HG03520 (cell line): ENCODE measurements at regions not wholly inside any gene's neighbourhood (a gene's known extent, or its start where the extent isn't known, plus 50 kb on each side); places are given as distances from the start of the nearest gene placed in this dataset.
"Not testable (repeated sequence)": the region's sequence is repeated elsewhere in the genome, so short reads cannot be mapped to it uniquely, and the experiment has no call there.

ENCODE experiments used
- ATAC-seq: cut with Tn5 transposase; IDR thresholded peaks from one replicate; pipeline ENCODE4 v1.9.1; 2021; ENCODE audit warnings: mild to moderate bottlenecking, moderate library complexity; ENCODE audit not compliant: unreplicated experiment

GRCh38 chr12:131468206-131468605, 242.7 kb upstream of the SFSWAP start:
- no peak for ATAC-seq

DNA sequence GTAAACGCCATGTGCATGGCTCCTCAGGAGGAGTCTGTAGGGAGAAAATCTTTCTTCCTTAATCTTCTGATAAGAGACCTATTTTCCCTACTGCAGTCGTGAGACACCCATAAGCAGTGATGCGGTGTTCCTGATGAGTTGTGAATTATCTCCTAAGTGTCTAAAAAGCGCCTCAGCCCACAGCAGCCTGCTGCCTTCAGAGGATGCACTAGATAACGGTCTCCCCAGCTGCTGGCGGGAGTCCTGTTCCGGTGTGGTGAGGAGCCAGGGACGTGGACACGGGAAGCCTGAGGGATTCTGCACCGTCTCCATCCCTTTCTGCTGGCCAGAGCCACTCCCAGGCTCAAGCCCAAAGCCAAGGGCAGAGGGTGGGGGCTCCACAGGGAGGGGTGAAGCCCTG, 240.9 kb upstream of the SFSWAP start:
- not testable (repeated sequence) for ATAC-seq

DNA sequence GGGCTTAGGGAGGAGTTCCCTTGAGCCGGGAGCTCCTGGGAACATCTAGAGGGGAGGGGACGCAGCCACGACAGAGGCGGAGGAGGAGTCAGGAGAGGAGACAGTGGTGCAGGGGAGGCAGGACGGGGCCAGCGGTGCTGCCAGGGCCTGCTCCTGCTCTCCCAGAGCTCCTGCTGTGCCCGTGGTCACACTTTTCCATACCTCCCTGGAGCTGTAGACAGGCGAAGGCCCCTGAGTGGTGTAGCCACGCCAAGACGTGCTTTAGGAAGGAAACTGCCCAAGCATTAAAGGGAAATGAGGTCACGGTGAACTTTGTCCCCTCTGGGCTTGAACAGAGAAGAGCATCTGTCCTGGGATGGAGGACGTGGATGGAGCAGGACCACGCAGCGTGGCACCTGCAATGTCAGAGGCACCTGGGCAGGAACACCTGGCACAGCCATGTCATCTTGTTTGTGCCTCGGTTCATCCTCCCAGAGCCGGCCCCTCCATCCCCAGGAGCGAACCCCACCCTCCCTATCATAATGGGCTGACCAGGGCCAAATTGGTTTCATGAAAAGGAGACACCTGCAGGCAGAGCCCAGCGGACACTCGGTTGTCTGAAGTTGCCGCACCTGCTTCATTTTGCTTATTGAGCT, 239.5 kb upstream of the SFSWAP start:
- ATAC-seq = no peak

DNA sequence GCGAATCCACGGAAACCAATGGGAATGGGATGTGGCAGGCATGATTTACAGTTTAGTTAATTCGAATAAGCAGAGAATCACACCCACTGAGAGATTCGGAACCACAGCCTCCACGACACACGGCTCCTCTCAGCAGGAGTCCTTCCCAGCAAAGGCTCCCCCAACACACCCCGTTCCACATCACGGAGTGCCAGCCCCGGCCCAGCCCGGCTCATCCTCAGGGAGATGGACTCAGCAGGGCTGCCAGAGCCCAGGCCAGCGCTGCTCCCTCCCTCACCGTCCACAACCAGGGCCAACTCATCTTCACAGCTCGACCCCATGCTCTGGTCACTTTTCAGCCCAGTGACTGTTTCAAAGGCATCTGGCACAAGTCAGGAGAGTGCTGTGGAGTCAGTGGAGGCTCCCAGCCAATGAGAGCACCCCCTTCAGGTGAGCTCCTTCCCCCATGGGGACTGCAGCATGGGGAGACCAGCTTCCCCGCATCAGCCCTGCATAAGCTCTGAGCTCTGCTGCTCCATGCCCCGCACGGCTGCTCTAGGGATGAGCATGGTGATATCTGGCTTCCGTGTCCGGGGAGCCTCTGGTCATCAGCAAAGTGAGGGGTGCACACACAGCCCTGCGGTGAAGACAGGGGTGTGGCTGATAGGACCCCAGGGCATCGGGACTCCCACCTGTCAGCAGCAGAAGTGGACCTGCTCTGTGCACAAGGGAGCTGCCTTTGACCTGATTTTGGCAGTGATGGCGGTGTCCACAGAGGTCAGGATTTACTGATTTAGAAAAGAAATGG, 238.8 kb upstream of the SFSWAP start:
- ATAC-seq = no peak

DNA sequence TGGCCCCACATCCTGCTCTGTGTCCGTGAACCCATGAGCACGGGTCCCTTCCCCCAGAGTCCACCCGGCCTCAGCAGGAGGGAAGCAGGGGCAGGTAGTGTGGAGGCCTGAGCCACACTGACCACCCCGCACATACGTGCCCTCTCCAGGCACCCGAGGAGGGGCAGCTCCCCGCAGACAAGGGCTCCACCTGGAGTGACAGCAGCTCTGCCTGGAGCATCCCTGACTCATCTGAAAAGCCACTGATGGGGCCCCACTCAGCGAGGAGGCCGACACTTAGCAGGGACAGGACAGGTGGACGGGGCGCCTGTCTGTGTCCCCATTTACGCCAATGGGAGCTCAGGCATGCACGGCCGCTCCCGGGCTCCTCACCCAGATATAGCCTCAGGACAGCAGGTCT, 237.6 kb upstream of the SFSWAP start:
- ATAC-seq = no peak

DNA sequence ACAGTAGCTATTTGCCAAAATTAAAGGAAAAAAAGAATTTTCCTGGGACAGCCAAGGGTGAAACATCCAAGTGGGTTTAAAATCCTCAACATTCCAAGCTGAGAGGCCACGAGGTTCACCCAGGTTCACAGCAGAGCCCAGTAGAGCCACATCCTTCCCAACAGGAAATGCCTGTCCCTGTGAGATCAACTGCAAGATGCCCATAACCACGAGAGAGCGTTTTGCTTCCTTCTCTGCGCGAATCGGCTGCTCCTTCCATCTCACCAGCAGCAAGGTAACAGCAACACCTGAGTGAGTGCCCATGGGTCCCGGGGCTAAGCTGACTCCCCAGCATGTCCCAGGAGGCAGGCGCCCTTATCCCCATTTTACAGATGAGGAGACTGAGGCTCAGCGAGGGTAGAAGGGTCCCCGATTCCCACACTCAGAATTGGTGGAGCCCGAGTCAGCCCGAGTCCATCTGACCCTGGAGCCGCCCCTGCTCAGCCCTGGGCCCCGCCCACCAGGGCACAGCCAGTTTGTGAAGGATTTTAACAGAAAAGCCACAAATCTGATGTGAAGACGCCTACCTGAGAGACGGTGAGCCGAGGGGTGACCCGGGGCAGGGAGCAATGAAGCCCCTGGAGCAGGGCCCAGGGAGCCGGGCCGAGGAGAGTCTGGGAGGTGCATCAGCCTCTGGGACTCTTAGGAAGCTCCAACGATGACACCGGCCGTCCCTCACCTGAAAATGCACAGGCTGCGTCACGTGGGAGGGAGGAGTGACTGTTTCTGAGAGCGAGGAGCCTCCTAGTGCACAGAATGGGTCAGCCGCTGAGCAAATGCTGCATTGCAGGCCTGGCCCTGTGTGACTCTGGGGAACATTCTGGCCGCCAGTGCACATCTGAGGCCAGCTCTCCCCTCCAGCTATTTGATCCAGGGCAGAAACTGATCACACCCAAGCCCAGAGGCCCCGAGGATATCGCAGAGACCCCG, 236.9 kb upstream of the SFSWAP start:
- ATAC-seq = no peak

GRCh38 chr12:131475012-131475411, 235.9 kb upstream of the SFSWAP start:
- not testable (repeated sequence) for ATAC-seq

DNA sequence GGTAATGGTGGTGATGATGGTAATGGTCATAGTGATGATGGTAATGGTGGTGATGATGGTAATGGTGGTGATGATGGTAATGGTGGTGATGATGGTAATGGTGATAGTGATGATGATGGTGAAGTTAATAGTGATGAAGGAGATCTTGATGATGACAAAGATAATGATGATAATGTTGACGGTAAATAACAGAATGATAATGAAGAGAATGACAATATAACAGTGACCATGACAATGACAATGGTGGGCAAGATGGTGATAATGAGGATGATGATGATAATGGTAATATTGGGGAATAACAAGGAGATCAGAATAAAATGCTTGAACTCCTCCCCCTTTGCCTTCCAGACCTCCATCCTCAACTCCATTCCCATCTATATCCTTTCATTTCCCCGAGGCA, 233.3 kb upstream of the SFSWAP start:
- ATAC-seq = no peak

DNA sequence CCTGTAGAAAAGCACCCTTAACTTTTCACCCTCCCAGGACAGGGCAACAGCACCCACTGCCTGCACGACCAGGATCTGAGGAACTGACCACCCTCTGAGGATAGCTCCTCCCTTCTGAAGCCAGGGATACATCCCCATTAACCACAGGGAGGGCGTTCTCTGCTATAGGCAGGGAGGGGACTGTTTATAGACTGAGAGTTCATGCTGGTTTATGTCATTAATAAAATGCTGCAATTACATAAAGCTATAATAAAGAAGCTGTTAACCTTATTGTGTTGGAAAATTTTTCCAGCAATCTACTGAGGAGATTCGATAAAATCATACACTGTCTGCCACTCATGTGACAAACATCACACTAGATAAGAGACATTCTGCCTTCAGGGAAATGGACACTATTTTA, 232.4 kb upstream of the SFSWAP start:
- no peak for ATAC-seq

- ATAC-seq = no peak
Measured at GRCh38 chr12:131482199-131482598, 228.7 kb upstream of the SFSWAP start.

GRCh38 chr12:131482686-131483085, 228.2 kb upstream of the SFSWAP start:
- ATAC-seq = no peak

DNA sequence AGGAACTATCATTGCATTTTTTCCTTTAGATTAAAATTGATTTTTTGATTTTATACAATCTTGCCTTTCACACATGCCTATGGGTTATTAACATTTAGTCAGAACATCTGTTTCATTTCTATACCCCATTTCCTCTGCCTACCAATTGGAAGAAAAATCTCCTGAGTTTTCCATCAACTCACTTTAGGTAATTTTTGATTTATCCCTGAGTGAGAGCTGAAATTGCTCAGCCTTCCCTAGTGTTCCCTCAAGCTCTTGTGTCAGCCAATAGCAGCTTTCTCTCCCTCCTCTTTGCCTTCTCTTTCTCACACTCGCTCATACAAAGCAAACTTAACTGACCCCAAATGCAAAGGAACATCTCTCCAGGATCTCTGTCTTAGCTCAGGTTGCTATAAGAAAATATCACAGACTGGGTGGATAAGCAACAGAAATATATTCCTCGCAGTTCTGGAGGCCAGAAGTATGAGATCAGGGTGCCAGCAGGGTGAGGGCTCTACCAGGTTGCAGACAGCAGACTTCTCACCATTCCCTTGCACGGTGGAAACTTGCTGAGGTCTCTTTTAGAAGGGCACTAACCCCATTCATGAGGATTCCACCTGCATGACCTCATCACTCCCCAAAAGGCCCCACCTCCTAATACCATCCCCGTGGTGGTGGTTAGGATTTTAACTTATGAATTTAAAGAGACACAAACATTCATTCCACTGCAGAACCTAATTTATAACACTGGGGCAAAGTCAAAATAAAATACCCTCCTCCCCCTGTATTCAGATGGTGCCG, 224.2 kb upstream of the SFSWAP start:
- no peak for ATAC-seq

GRCh38 chr12:131487388-131488124, 223.3 kb upstream of the SFSWAP start:
- no peak for ATAC-seq

DNA sequence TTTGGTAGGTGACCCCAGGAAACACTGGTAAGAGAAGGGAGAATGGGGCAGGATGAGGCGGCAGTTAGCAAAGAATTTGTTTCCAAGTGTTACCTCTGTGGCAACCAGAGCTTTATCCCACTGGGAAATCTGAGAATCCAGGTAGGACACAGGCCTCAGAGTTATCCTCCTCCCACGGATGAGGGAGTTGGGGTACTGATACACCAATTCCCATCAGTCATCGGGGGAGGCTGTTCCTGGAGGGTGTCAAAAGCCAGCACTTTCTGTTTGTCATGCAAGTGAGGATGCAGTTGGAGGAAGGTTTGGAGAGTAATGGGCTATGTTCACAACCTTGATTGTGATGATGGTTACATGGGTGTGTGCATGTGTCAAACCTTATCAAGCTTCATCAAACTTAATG, 221.2 kb upstream of the SFSWAP start:
- ATAC-seq = no peak

DNA sequence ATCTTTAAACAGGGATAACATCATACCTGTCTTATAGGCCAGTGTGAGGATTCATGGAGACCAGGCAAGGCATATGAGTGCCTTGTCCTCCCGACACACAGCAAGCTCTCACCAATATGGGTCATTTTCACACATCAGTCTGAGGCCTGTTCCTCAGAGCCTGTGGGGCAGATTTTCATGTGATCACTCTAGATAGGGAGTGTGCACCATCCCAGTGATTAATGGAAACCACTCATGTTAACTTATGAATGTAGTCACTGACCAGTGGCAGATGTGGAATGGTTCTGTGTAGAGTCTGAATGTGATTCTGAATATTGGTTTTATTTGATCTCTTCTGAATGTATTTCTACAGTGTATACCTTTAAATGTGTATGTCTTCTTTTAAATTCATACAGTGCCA, 219.7 kb upstream of the SFSWAP start:
- ATAC-seq = no peak

DNA sequence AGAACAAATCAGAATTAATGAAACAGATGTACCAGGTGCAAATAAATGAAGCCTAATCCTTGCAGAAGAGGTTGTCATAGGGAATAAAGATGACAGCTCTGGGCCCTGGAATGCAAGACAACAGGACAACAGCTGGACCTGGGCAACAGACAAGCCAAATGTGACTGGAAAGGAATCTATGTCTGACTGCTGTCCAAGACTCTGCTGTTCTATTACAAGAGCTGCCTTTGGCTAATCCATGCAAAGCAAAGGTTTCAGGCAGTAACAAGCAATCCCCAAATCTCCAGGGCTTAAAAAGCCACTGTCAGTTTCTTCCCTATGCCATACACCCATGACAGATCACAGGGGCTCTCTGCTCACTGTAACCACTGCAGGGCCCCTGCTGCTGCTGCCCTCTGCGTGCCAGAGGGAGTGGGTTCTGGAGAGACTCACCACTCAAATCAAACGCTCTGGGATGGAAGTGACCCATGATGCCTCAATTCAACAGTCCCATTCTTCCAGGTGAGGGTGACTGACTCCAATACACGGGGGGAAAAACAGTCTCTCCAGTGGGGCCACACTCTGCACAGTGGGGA, 218.9 kb upstream of the SFSWAP start:
- no peak for ATAC-seq

DNA sequence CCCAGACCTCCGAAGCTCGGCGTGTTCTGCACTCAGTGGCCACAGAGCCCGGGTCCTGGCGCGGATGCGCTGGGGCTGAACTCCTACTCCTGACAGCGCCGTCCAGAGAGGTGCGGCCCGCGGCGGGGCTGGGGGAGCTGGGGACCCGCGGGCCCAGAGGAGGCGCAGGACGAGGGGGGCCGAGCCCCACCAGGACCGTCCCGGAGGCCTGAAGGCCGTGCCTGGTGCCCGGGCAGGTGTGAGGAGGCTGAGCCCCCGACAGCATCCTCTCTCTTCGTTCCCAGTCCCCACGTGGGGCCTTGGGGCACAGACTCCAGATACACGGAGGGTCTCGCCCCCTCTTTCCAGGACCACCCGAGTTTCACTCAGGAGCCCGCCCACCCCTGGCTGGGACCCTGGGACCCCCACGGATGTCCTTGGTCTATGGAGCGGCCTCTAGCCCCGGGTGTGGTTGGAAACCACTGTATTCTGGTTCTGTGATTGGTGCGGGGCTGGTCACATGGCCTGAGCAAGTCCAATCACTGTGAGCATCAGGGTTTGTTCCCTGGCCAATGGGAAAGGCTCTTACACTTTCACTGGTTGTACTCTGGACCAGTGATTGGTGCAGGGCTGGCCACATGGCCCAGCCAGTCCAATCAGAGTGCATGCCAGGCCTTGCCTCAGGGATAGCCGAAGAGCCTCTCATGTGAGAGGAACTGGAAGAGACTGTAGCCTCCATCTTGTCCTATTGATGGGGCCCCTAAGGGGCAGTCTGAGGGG, 217.6 kb upstream of the SFSWAP start:
- no peak for ATAC-seq

- no peak for ATAC-seq
Measured at GRCh38 chr12:131494216-131494615, 216.7 kb upstream of the SFSWAP start.
